ENCODE measurements at regions not wholly inside any gene's neighbourhood (a gene's known extent, or its start where the extent isn't known, plus 50 kb on each side); places are given as distances from the start of the nearest gene placed in this dataset.

DNA sequence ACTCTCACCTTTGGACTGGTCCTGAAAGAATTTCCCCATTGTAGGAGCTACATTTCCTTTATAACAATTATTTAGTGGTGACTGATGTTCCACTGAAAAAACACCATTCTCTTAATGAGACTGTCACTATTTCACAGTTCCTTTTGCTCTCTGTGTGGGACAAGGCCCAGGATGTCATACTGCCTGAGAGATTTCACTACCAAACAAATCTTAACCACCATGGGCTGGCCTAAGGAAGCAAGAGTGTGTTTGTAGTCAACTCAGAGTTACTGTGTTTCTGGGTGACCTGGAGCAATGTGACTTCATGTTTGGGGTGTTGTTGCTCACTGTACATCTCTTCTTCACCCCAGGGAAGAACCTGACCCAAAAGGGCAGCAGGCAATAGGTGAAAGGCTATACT is 50.1 kb upstream of the ZNF608 start:
- no peak for ATAC-seq
- DNase-seq = no peak
- intact Hi-C loops (cut with DNase I) = no loop called here

DNA sequence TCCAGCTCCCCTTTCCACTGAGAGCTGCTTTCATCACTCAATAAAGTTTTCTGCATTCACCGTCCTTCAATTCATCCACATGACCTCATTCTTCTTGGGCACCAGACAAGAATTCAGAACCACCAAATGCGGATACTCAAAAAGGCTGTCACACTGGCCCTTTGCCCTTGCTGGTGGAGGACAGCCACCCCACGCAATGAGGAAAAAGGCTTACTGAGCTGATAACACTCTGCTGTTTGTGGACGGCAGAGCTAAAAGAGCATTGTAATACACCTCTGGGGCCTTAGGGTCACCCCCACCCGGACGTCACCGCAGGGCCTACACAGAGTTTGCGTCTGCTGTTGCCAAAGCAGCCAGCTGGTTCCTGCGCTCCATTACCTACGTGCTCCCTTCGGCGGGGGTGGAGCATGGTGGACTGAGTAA is 51.2 kb upstream of the ZNF608 start:
- ATAC-seq (peak; percentile 94 to 97), DNase-seq (peak; percentile 73)
- intact Hi-C loops (cut with DNase I) = no loop called here

DNA sequence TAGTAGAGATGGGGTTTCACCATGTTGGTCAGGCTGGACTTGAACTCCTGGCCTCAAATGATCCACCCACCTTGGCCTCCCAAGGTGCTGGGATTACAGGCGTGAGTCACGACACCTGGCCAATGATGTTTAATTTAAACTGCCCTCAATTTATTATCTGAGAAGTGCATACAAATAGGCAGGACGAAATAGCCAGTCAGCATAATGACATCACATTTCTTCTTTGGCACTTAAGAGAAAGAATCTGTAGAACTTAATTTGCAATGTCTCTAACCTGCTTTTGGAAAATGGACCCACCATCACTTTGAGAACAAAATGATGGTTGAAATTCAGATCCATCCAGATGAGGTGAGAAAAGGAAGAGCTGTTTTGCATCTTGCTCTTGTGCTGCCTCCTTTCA is 52.5 kb upstream of the ZNF608 start:
- intact Hi-C loops (cut with DNase I) = no loop called here
- DNase-seq (no peak), ATAC-seq (no peak)

DNA sequence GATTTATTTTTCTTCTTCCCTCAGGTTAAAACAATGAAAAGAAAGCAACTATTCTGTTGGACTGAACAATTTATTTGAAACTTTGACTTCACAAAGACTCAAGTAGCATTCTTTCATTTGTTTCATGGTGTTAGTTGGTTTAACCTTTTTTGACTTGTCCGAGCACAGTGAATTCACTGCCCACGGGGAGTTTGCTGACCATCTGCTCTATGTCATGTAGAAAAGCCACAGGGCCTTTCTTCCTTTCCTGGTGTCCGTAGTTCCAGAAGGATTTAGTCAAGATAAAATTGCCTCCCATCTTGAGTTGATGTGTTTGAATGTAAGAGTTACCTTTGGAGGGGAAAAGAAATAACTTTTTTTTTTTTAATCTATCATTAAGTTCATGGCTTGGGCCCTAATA is 55.1 kb upstream of the ZNF608 start:
- ATAC-seq (no peak), DNase-seq (no peak)
- intact Hi-C loops (cut with DNase I) = no loop called here

DNA sequence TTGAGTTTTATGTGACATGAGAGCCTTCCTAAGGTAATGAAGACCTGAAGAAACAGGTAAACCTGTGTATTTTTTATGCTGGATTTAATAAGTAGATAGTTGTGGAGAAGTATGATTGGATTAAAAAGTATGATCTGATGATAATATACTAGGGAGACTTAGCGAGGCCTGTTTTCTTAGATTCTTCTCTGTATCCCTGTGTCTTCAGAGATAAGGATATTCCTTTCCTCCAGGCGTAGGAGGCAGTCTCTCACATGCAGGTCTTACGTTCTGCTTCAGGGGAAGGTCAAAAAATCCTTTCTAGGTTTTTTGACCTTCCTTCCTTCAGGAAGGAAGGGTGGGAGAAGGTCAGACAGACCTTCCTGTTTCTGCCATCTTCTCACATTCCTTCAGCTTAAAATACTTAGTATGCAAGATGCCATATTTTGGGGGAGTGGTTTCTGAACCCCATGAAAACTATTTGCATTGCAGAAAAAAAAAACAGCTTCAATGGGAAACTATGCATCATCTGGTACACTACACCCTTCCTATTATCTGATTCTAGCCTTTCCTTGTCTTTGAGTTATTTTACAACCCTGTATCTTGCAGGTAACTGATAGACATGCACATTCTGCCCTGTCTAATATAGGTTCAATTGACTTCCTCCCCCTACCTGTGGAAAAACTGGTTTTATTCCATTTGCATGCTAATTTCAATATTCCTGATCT is 57.3 kb upstream of the ZNF608 start:
- no peak for ATAC-seq
- intact Hi-C loops (cut with DNase I) = no loop called here
- DNase-seq = no peak

DNA sequence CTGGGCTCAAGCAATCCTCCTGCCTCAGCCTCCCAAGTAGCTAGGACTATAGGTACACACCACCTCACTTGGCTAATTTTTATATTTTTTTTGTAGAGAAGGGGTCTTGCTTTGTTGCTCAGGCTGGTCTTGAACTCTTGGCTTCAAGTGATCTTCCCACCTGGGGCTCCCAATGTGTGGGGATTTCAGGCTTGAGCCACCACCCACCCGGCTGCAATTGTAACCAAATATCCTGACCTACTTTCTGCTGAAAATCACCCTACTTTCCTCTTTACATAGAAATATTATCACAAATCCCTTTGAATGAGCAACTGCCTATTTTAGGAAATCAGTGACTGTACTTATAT is 59.6 kb upstream of the ZNF608 start:
- DNase-seq (no peak), ATAC-seq (no peak)
- intact Hi-C loops (cut with DNase I) = no loop called here

DNA sequence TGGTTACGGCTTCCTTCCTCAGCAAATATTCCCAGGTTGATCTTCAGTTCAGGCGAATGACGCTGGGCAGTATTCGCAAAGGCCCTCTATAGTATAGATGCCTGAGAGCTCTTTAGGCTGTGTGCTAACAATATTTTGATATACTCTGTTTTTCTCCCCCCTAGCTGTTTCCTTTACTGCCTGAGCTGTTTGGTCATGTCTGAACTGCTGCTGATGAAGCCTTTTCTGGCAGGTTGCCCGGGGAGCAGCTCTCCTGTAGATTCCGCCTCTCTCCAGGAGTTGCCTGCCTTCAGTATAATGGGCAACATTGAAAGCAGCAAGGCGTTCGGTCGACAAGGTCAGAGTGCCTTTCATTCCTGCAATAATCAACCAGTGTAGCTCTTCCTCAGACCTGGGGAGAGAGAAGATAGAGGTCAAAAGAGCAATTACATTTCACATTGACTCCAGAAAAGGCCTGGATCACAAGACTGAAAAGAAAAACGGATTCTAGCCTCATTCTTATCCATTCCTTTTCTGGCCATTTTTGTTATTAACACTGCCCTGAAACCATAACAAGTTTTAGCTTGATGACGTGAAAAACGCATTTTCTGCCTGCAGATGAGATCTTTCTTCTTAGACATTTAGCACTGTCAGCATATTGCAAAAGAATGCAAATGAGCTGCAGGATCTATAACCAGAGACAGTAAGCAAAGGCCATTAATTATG is 60.1 kb upstream of the ZNF608 start:
- ATAC-seq (peak; percentile 82 to 92), DNase-seq (peak; percentile 87)
- intact Hi-C loops (cut with DNase I) = no loop called here

DNA sequence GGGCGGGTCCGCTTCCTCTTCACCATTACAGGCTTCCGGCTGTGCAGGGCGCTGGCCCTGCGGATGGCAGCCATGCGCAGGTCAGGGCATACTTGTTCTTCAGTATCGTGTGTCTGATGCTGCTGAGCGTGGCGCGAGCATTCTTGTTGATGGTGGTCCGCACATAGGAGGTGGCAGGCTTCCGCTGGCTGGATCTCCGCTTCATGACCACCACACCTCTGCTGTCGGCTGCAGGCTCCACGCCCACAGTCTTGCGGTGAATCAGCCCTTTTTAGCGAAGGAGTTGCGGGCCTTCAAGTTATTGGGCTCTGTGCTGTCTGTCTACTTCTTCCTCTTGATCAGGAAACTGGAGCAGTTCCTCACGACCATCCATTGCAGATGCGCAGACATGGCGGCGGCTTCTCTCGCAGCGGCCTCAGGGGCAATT is 62.4 kb upstream of the ZNF608 start:
- intact Hi-C loops (cut with DNase I) = no loop called here
- no peak for ATAC-seq
- DNase-seq = no peak

DNA sequence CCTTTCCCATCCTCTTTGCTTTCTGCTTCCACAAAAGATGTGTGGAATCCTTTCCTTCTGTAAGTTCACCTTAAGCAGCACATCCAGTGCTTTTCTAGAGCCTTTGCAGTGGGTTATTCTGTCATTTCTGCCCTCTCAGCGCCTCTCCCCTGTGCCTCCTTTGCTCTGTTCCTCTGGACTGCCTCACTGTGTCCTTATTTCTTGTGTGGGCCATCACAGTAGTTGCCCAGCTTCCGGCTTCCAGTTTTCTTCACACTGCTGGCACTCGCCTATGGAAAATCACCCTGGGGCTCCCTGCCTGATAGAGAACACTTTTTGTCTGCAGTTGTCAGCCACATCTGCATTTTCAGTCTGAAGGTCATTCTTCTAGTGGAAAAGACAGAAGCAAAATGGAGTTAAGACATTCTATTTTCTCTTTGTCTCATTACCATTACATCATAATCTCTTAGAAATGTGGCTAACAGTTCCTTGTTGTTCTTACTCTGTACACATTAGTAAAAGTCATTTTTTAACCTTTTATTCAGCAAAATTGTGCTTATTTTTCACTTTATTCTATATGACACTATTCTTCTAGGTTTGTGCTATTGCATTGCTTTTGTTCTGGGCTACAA is 64.1 kb upstream of the ZNF608 start:
- intact Hi-C loops (cut with DNase I) = no loop called here
- ATAC-seq = no peak
- no peak for DNase-seq

DNA sequence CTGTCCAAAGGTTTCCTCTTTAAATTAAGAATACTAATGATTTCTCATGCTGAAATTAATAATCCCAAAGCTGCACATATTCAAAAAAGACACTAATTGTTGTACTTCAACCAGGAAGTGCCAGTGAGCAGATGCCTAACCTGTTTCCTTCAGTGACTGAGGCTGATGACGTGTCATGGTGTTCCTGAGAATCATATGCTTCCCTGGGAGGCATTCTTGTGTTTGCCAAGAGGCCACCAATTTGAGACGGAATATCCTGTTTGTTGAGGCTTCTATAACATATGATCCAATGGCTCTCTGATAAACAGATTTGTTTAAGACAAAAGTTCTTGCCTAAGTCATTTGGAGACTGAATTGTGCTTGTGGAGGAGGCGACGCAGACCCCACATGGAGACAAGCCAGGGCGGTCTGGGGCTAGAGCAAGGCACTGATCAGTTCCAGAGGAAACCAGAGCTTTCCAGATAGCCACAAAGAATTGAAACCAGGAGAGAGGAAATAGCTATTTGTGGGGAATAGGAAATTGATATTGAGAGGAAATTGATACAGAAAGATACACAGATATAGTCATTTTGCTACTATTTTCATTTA is 66.4 kb upstream of the ZNF608 start:
- intact Hi-C loops (cut with DNase I) = no loop called here
- no peak for ATAC-seq

DNA sequence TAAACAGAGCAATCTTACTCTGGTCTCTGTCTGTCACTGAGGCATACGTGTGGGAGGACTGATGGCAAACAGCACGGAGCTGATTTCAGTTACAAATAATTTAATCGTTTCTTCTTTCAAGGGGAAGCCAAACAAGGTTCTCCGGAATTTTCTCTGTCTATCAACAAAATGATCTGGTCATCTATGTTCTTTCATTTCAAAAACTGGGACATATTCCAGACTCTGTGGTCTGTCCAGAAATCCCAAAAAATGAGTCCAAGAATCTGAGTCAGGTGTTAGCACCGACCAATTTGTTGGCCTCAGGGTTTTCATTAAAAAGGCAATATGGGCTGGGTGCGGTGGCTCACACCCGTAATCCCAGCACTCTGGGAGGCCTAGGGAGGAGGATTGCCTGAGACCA is 69.9 kb upstream of the ZNF608 start:
- ATAC-seq (no peak), DNase-seq (no peak)
- intact Hi-C loops (cut with DNase I) = no loop called here

More for the DNA sequence above, 66.4 kb upstream of the ZNF608 start:
- no peak for DNase-seq

DNA sequence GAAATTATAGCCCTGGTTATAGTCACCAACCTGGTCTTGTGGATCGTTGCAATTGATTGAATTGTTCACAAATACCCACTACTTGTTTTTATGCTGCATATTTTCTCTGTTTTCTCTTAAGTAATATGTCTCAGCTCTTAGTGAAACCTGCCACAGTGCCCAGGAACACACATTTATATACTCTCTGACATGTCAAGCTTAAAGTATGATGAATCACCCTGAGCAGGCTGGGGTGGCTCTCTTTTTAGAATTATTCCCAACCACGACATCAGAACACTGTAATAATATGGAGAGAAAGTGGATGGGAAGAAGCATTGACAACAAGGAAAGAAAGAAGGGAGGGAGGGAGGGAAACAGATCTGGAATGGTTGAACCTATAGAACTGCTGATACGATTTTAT is 72.8 kb upstream of the ZNF608 start:
- ATAC-seq = no peak
- intact Hi-C loops (cut with DNase I) = no loop called here
- DNase-seq = no peak

DNA sequence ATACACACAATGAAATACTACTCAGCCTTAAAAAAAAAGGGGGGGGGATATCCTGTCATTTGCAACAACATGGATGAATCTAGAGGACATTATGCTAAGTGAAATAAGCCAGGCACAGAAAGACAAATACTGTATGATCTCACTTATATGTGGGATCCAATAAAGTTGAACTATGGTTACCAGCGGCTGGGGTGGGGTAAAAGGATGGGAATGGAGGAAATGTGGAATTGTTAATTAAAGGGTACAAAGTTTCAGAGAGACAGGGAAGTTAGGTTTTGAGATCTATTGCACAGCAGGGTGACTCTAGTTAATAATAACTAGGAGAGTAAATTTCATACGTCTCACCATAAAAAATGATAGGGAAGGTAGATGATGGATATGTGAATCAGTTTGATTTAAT is 76.2 kb upstream of the ZNF608 start:
- ATAC-seq (no peak), DNase-seq (no peak)
- intact Hi-C loops (cut with DNase I) = no loop called here

DNA sequence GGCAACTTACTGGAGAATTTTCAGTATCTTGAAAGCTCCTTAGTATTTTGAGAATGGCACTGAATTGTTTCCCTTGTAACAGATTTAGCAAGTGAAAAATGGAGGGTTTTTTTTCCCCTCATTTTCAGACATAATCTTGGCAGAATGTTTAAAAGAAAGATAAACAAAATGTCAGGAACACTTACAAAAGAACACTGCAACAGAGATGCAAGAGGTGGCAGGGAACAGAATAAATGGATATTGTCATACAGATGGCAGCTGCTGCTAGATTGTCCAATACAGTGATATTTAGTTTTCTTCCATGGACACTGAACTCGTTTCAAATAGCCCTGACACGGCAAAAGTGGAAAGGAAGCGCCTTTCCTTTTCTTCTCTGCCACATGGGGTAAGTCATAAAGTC is 76.9 kb upstream of the ZNF608 start:
- DNase-seq (no peak), ATAC-seq (no peak)
- intact Hi-C loops (cut with DNase I) = no loop called here

DNA sequence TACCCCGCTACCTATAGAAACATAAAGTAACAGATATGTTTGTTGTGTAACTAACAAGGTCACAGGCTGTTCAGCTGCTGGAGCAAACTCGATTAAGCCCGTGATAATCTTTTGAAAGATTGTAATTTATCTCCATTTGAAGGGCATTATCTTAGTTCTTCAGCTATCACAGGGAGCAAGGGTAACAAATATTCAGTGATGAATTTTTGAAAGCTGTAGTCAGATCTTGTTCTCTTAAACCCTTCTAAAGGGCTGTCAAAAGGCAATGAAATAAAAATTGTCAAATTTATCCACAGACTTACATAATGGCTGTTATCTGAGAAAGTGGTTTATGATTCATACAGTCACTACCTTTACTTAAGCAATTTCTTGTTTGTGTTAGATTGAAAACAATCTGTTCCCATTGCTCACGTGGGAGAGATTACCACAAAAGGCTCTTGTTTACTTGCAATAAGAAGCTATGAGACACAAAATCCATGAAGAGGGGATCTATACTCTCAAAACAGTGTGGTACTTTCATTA is 78.3 kb upstream of the ZNF608 start:
- intact Hi-C loops (cut with DNase I) = no loop called here

DNA sequence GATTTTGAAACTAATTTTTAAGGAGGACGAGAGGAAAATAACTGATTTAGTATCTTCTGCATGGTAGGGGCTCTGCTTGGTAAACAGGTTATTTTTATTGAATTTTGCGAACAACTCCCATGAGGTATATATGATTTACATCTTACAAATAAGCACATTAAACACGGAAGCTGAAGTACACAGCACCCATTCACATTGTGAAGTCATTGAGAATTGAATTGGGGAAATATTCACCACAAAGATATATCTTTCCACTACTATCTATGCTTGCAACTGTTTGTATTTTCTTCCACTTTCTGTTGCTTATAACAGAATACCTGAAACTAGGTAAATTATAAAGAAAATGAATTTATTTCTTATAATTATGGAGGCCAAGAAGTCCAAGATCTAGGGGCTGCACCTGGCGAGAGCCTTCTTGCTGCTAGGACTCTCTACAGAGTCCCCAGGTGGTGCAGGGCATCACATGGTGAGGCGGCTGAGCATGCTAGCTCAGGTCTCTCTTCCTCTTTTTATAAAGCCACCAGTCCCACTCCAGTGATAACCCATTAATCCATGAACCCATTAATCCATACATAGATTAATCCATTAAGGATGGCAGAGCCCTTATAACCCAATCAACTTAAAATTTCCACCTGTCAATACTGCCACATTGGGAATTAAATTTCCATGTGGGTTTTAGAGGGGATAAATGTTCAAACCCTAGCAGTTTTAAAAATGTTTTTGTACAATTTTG is 79.0 kb upstream of the ZNF608 start:
- no peak for DNase-seq
- no peak for ATAC-seq

More for the DNA sequence above, 78.3 kb upstream of the ZNF608 start:
- ATAC-seq (peak in 1 of 2 donors; percentile 78), DNase-seq (no peak)

DNA sequence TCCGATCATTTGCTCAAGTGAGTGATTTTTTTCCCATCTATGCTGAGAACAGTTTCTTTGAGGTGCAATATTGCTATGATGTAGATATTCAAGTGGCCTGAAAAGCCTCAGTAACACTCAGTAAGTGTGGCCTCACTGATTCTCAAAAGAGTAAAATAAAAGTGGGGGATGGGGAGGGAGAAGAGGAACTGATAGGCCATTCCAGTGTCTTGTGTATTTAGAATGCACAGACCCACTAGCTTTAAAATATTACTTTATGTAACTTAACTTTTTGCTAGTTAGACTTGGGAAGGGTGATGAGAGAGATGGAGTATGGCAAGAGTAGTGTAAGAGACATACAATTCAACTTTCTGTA is 79.5 kb upstream of the ZNF608 start:
- ATAC-seq (no peak), DNase-seq (no peak)
- intact Hi-C loops (cut with DNase I) = no loop called here

More for the DNA sequence above, 79.0 kb upstream of the ZNF608 start:
- intact Hi-C loops (cut with DNase I) = no loop called here

DNA sequence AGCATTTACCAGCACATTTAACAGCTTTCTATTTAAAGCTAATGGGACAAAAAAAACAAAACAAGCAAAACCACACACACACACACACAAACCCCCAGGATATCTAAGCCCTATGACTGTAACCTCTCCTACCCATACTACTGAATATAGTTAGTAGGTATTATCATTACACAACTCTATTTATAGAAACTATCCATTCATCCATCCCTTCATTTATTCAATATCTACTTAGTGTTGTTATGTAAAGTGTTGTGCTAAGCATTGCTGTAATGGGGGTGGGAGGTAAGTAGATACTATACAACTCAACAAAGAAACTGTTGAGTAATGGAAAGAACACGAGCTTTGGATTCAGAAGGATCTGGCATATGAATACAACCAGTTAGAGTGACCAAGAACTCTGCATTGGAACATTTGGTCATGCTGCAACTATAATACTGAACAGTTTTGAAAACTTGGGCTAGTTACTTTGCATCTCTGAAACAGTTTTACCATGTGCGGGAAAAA is 82.3 kb upstream of the ZNF608 start:
- intact Hi-C loops (cut with DNase I) = no loop called here
- ATAC-seq = no peak
- no peak for DNase-seq

DNA sequence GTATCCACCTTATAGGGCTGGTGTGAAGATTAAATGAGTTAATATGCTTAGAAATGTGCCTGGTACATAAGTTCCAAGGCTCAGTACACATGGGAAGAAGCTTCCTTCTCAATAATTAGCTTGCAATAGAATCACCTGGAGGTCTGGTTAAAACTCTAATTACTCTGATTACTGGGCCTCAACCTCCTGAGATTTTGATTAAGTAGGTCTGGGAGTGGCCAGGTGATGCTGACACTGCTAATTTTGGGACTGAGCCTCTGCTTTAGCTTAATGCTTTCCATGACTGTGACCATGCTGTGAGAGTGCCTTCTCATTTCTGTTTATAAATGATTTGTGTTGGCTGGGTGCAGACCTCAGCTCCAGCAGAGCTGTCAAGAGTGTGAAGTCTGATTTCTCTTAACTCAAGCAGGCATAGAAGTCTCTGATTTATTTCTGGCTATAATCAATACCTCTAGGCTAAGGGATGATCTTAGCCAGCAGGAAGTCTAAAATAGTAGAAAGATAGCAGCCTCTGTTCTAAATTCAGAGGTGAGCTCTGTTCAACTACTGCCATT is 85.3 kb upstream of the ZNF608 start:
- ATAC-seq (no peak), DNase-seq (no peak)
- intact Hi-C loops (cut with DNase I) = no loop called here

All from left cardiac atrium (tissue), 4 donors.